ENCODE measurements at regions not wholly inside any gene's neighbourhood (a gene's known extent, or its start where the extent isn't known, plus 50 kb on each side); places are given as distances from the start of the nearest gene placed in this dataset.

DNA sequence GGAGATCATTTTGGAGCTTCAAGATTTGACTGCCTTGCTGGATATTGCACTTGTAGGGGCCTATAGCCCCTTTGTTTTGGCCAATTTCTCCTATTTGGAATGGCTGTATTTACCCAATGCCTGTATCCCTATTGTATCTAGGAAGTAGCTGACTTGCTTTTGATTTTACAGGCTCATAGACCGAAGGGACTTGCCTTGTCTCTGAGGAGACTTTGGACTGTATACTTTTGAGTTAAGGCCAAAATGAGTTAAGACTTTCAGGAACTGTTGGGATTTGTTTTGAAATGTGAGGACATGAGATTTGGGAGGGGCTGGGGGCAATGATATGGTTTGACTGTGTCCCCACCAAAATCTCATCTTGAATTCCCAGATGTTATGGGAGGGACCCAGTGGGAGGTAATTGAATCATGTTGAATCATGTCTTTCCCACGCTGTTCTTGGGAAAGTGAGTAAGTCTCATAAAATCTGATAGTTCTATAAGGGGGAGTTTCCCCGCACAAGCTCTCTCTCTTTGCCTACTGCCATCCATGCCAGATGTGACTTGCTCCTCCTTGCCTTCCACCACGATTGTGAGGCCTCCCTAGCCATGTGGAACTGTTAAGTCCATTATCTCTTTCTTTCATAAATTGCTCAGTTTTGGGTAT is 276.1 kb downstream of the LMX1A start:
- Histone ChIP-seq H3K36me3 (ENCODE audit: control insufficient read depth in 2 of 2, extremely low read depth in 1 of 2, insufficient read depth in 2 of 2, low read length in 2 of 2) (no peaks in the 10 kb centered on the region), H2AFZ (ENCODE audit: control insufficient read depth, low read length) (no peak overlapping the region), H3K4me2 (ENCODE audit: control insufficient read depth, extremely low read depth, insufficient read depth, low read depth, low read length) (no peak overlapping the region), H3K27me3 (ENCODE audit: control insufficient read depth, extremely low read depth, insufficient read depth, low read length) (no peaks in the 10 kb centered on the region), H3K79me2 (ENCODE audit: control insufficient read depth, insufficient read depth, low read length) (no peaks in the 10 kb centered on the region), H3K27ac (ENCODE audit: control insufficient read depth, insufficient read depth, low read length) (no peak overlapping the region), H3K9ac (ENCODE audit: control insufficient read depth, extremely low read depth, insufficient read depth, low read length) (no peak overlapping the region), H3K4me3 (ENCODE audit: control insufficient read depth in 2 of 3, extremely low read depth in 1 of 3, insufficient read depth in 2 of 3, low read depth in 1 of 3, low read length in 3 of 3) (no peak overlapping the region), H4K20me1 (ENCODE audit: control insufficient read depth, extremely low read depth, insufficient read depth, low read length) (no peaks in the 10 kb centered on the region), H3K9me1 (ENCODE audit: control insufficient read depth, extremely low read depth, insufficient read depth, low read length) (no peaks in the 10 kb centered on the region), H3K4me1 (ENCODE audit: control insufficient read depth, extremely low read depth, insufficient read depth, low read length) (no peaks in the 10 kb centered on the region), H3K9me3 (ENCODE audit: control insufficient read depth, low read depth, low read length) (no peaks in the 10 kb centered on the region)
- no peak for FAIRE-seq
- DNase-seq (ENCODE audit: low read depth, low spot score), result no peak
- no peak for TF ChIP-seq EZH2 (IDR thresholded peaks at IDR 0.05; ENCODE audit: low read length)
- TF ChIP-seq, protein P1, sequence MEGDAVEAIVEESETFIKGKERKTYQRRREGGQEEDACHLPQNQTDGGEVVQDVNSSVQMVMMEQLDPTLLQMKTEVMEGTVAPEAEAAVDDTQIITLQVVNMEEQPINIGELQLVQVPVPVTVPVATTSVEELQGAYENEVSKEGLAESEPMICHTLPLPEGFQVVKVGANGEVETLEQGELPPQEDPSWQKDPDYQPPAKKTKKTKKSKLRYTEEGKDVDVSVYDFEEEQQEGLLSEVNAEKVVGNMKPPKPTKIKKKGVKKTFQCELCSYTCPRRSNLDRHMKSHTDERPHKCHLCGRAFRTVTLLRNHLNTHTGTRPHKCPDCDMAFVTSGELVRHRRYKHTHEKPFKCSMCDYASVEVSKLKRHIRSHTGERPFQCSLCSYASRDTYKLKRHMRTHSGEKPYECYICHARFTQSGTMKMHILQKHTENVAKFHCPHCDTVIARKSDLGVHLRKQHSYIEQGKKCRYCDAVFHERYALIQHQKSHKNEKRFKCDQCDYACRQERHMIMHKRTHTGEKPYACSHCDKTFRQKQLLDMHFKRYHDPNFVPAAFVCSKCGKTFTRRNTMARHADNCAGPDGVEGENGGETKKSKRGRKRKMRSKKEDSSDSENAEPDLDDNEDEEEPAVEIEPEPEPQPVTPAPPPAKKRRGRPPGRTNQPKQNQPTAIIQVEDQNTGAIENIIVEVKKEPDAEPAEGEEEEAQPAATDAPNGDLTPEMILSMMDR (optimal IDR thresholded peaks at IDR 0.05 in 1 of 3, IDR thresholded peaks at IDR 0.05 in 1 of 3, conservative IDR thresholded peaks at IDR 0.05 in 1 of 3; ENCODE audit: extremely low read depth in 1 of 3, insufficient read depth in 2 of 3, low read length in 3 of 3), result no peak
- dilution Hi-C loops (cut with MboI; ENCODE audit: extremely low pct_ligation_motif_present, low sequenced_read_pairs), result no loop called here

DNA sequence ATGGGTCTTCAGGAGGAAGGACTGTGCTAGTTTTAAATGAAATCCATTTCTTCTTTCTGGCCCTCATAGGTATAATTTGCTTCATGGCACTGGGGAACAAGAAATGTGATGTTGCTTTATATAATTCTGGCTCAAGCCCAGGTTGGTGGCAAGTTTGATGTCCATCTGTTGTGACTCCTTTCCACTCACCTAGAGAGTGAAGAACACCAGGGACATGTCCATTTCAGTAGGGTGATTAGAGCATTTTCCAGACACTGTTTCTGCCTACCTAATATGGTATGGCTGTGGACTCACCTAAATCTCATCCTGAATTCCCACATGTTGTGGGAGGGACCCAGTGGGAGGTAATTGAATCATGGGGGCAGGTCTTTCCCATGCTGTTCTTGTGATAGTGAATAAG is 278.1 kb downstream of the LMX1A start:
- Histone ChIP-seq H3K4me1 (ENCODE audit: control insufficient read depth, extremely low read depth, insufficient read depth, low read length) (no peaks in the 10 kb centered on the region), H2AFZ (ENCODE audit: control insufficient read depth, low read length) (no peak overlapping the region), H3K36me3 (ENCODE audit: control insufficient read depth in 2 of 2, extremely low read depth in 1 of 2, insufficient read depth in 2 of 2, low read length in 2 of 2) (no peaks in the 10 kb centered on the region), H3K27me3 (ENCODE audit: control insufficient read depth, extremely low read depth, insufficient read depth, low read length) (no peaks in the 10 kb centered on the region), H3K79me2 (ENCODE audit: control insufficient read depth, insufficient read depth, low read length) (no peaks in the 10 kb centered on the region), H4K20me1 (ENCODE audit: control insufficient read depth, extremely low read depth, insufficient read depth, low read length) (no peaks in the 10 kb centered on the region), H3K9me1 (ENCODE audit: control insufficient read depth, extremely low read depth, insufficient read depth, low read length) (no peaks in the 10 kb centered on the region), H3K4me3 (ENCODE audit: control insufficient read depth in 2 of 3, extremely low read depth in 1 of 3, insufficient read depth in 2 of 3, low read depth in 1 of 3, low read length in 3 of 3) (no peak overlapping the region), H3K9ac (ENCODE audit: control insufficient read depth, extremely low read depth, insufficient read depth, low read length) (no peak overlapping the region), H3K9me3 (ENCODE audit: control insufficient read depth, low read depth, low read length) (no peaks in the 10 kb centered on the region), H3K4me2 (ENCODE audit: control insufficient read depth, extremely low read depth, insufficient read depth, low read depth, low read length) (no peak overlapping the region), H3K27ac (ENCODE audit: control insufficient read depth, insufficient read depth, low read length) (no peak overlapping the region)
- dilution Hi-C loops (cut with MboI; ENCODE audit: extremely low pct_ligation_motif_present, low sequenced_read_pairs), result no loop called here
- no peak for TF ChIP-seq EZH2 (IDR thresholded peaks at IDR 0.05; ENCODE audit: low read length)
- TF ChIP-seq, protein P1 (optimal IDR thresholded peaks at IDR 0.05 in 1 of 3, IDR thresholded peaks at IDR 0.05 in 1 of 3, conservative IDR thresholded peaks at IDR 0.05 in 1 of 3; ENCODE audit: extremely low read depth in 1 of 3, insufficient read depth in 2 of 3, low read length in 3 of 3), result no peak
- FAIRE-seq (no peak), DNase-seq (ENCODE audit: low read depth, low spot score) (no peak)

All from keratinocyte (primary cell).